ENCODE measurements at regions not wholly inside any gene's neighbourhood (a gene's known extent, or its start where the extent isn't known, plus 50 kb on each side); places are given as distances from the start of the nearest gene placed in this dataset.

GRCh38 chr2:18186816-18187613, 308.5 kb downstream of the KCNS3 start:
- WGBS, 2 donors, result 40 to 44% methylated on average over 2 of the region's 2 CpGs
- H3K27ac ChIP-seq, result no peak overlapping the region
- intact Hi-C loops (cut with DNase I; ENCODE audit: low total_unique reads), result no loop called here
- H3K4me1 ChIP-seq, result no peaks in the 10 kb centered on the region
- H3K36me3 ChIP-seq (ENCODE audit: low read depth, missing control alignments), result no peaks in the 10 kb centered on the region
- DNase-seq, result no peak
- H3K9me3 ChIP-seq, result no peaks in the 10 kb centered on the region
- TF ChIP-seq CTCF (IDR thresholded peaks at IDR 0.05) (no peak), POLR2A (IDR thresholded peaks at IDR 0.05) (no peak)
- H3K27me3 ChIP-seq, result no peaks in the 10 kb centered on the region
- H3K4me3 ChIP-seq, result no peak overlapping the region

- WGBS, 2 donors, result 77 to 84% methylated on average over 2 of the region's 2 CpGs
- no peak for DNase-seq
- no peaks in the 10 kb centered on the region for H3K36me3 ChIP-seq (ENCODE audit: low read depth, missing control alignments)
- no peak overlapping the region for H3K4me3 ChIP-seq
- intact Hi-C loops (cut with DNase I; ENCODE audit: low total_unique reads), result no loop called here
- no peak overlapping the region for H3K27ac ChIP-seq
- H3K27me3 ChIP-seq, result no peaks in the 10 kb centered on the region
- no peaks in the 10 kb centered on the region for H3K9me3 ChIP-seq
- H3K4me1 ChIP-seq, result no peaks in the 10 kb centered on the region
- no peak for TF ChIP-seq CTCF (IDR thresholded peaks at IDR 0.05)
- no peak for TF ChIP-seq POLR2A (IDR thresholded peaks at IDR 0.05)
Measured at GRCh38 chr2:18182861-18183260, 304.4 kb downstream of the KCNS3 start.

- no peak overlapping the region for H3K4me3 ChIP-seq
Measured at GRCh38 chr2:18180912-18181311, 302.4 kb downstream of the KCNS3 start.

GRCh38 chr2:18180031-18180610, 301.7 kb downstream of the KCNS3 start:
- Histone ChIP-seq H3K36me3 (ENCODE audit: low read depth, missing control alignments) (no peaks in the 10 kb centered on the region), H3K27me3 (no peaks in the 10 kb centered on the region), H3K27ac (no peak overlapping the region), H3K4me3 (no peak overlapping the region), H3K4me1 (no peaks in the 10 kb centered on the region), H3K9me3 (no peaks in the 10 kb centered on the region)
- intact Hi-C loops (cut with DNase I; ENCODE audit: low total_unique reads), result no loop called here
- 79 to 84% methylated on average over 3 of the region's 3 CpGs for WGBS, 2 donors
- TF ChIP-seq CTCF (IDR thresholded peaks at IDR 0.05), result no peak
- TF ChIP-seq POLR2A (IDR thresholded peaks at IDR 0.05), result no peak
- DNase-seq, result no peak

More at GRCh38 chr2:18180912-18181311, 302.4 kb downstream of the KCNS3 start:
- Histone ChIP-seq H3K4me1 (no peaks in the 10 kb centered on the region), H3K27ac (no peak overlapping the region), H3K36me3 (ENCODE audit: low read depth, missing control alignments) (no peaks in the 10 kb centered on the region), H3K9me3 (no peaks in the 10 kb centered on the region), H3K27me3 (no peaks in the 10 kb centered on the region)
- intact Hi-C loops (cut with DNase I; ENCODE audit: low total_unique reads), result no loop called here
- DNase-seq, result no peak
- TF ChIP-seq CTCF (IDR thresholded peaks at IDR 0.05) (no peak), POLR2A (IDR thresholded peaks at IDR 0.05) (no peak)
- 70 to 80% methylated on average over 3 of the region's 3 CpGs for WGBS, 2 donors

All from testis (tissue), 2 donors.